Activated CD8-positive, alpha-beta memory T cell treated with anti-CD3 and anti-CD28 coated beads for 36 hours (primary cell): ENCODE measurements at regions not wholly inside any gene's neighbourhood (a gene's known extent, or its start where the extent isn't known, plus 50 kb on each side); places are given as distances from the start of the nearest gene placed in this dataset.

Source experiments
- CTCF ChIA-PET: fragments of 350-600 bp; sonication (Branson Sonifier 250); formaldehyde crosslinking; loops from one replicate; lab custom pipeline; 2021; ENCODE audit warnings: antibody characterized with exemption; lab: Charles Lee
- POLR2A ChIA-PET: fragments of 350-600 bp; sonication (Branson Sonifier 250); formaldehyde crosslinking; loops from one replicate; lab custom pipeline; 2021; ENCODE audit warnings: antibody characterized with exemption; lab: Charles Lee

DNA sequence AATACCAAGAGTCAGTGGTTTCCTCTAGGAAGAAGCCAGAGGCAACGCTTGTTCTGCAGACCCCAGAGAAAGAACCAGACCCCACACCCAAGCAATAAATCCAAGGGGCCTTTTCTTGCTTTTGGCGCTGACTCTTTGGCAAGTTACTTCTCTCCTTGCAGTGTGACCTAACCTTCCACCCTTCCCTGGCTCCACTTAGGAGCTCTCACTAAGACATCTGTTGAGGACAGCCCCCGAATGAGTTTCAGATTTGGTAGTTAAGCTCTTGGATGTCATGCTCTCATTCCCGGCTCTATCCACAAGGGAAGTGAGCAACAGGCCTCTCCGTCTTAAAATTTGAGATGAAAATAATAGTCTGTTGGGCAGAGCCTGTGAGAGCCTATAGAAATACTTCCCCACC lies 50.6 kb upstream of the FAM204A start:
- ChIA-PET POLR2A (no interaction called here), CTCF (interaction anchor here (0.6 kb wide), 1 partner anchor 130 kb away, joined by 3 read pairs; no protein-coding TSS in a partner anchor)
